AG08395 (cell line): ENCODE measurements at regions not wholly inside any gene's neighbourhood (a gene's known extent, or its start where the extent isn't known, plus 50 kb on each side); places are given as distances from the start of the nearest gene placed in this dataset.
"Not testable (repeated sequence)": the region's sequence is repeated elsewhere in the genome, so short reads cannot be mapped to it uniquely, and the experiment has no call there.

Source experiments
- DNase-seq: peaks from one replicate; pipeline ENCODE4 v3.0.0; 2012; ENCODE audit warnings: mixed read lengths, low spot score

- not testable (repeated sequence) for DNase-seq
These were observed 69.1 kb upstream of the DGKB start for GRCh38 chr7:14971678-14972077.

GRCh38 chr7:14967376-14967775, 64.8 kb upstream of the DGKB start:
- DNase-seq, result not testable (repeated sequence)

GRCh38 chr7:14962778-14963177, 60.2 kb upstream of the DGKB start:
- no peak for DNase-seq

- DNase-seq, result no peak
These were observed 58.2 kb upstream of the DGKB start for GRCh38 chr7:14960721-14961120.

- DNase-seq, result no peak
These were observed 56.8 kb upstream of the DGKB start for GRCh38 chr7:14959339-14959738.

GRCh38 chr7:14954035-14954434, 51.5 kb upstream of the DGKB start:
- DNase-seq, result no peak
